GM23248 (cell line): ENCODE measurements at regions not wholly inside any gene's neighbourhood (a gene's known extent, or its start where the extent isn't known, plus 50 kb on each side); places are given as distances from the start of the nearest gene placed in this dataset.

Experiments used
- DNase-seq: peaks from one replicate; pipeline ENCODE4 v3.0.0-alpha.2; 2015
- H2AFZ ChIP-seq: fragments of 200-600 bp; sonication (generic); 2 replicates; pipeline ENCODE4 v1.6.1; 2016; ENCODE audit warnings: antibody characterized with exemption
- H3F3A ChIP-seq: fragments of 200-600 bp; sonication (generic); 2 replicates; pipeline ENCODE4 v1.6.1; 2016; ENCODE audit warnings: mild to moderate bottlenecking, antibody characterized with exemption, mixed run types; ENCODE audit not compliant: insufficient read depth
- H3K27ac ChIP-seq: fragments of 200-600 bp; sonication (generic); 2 replicates; pipeline ENCODE4 v1.5.1; 2016; ENCODE audit warnings: mild to moderate bottlenecking
- H3K27me3 ChIP-seq: fragments of 200-600 bp; sonication (generic); replicated peaks from 2 replicates; pipeline ENCODE4 v1.6.1; 2016; ENCODE audit warnings: mild to moderate bottlenecking; ENCODE audit not compliant: insufficient read depth
- H3K36me3 ChIP-seq: fragments of 200-600 bp; sonication (generic); 2 replicates; pipeline ENCODE4 v1.6.1; 2016; ENCODE audit warnings: low read depth, mild to moderate bottlenecking
- H3K4me1 ChIP-seq: fragments of 200-600 bp; sonication (generic); 2 replicates; pipeline ENCODE4 v1.6.1; 2016; ENCODE audit warnings: mild to moderate bottlenecking; ENCODE audit not compliant: insufficient read depth
- H3K4me2 ChIP-seq: fragments of 200-600 bp; sonication (generic); one replicate; pipeline ENCODE4 v1.6.1; 2016; ENCODE audit warnings: mild to moderate bottlenecking; ENCODE audit not compliant: unreplicated experiment
- H3K4me3 ChIP-seq: fragments of 200-600 bp; sonication (generic); 2 replicates; pipeline ENCODE4 v1.5.1; 2016; ENCODE audit warnings: mild to moderate bottlenecking
- H3K79me2 ChIP-seq: fragments of 200-600 bp; sonication (generic); 2 replicates; pipeline ENCODE4 v1.6.1; 2016; ENCODE audit warnings: mild to moderate bottlenecking; ENCODE audit not compliant: insufficient read depth
- H3K9ac ChIP-seq: fragments of 200-600 bp; sonication (generic); 2 replicates; pipeline ENCODE4 v1.6.1; 2016; ENCODE audit warnings: mild to moderate bottlenecking
- H3K9me2 ChIP-seq: fragments of 200-600 bp; sonication (generic); 2 replicates; pipeline ENCODE4 v1.6.1; 2016; ENCODE audit warnings: mixed run types, mild to moderate bottlenecking, moderate library complexity; ENCODE audit not compliant: insufficient read depth
- H3K9me3 ChIP-seq: fragments of 200-600 bp; sonication (generic); one replicate; pipeline ENCODE4 v1.6.1; 2017; ENCODE audit warnings: low read depth
- H4K20me1 ChIP-seq: fragments of 200-600 bp; sonication (generic); 2 replicates; pipeline ENCODE4 v1.6.0; 2016; ENCODE audit not compliant: insufficient read depth
- EZH2 ChIP-seq: fragments of 200-600 bp; sonication (generic); IDR thresholded peaks from 2 replicates; pipeline ENCODE4 v1.6.1; 2018; ENCODE audit warnings: antibody characterized with exemption, mild to moderate bottlenecking; ENCODE audit not compliant: insufficient read depth, poor library complexity, severe bottlenecking
- EZH2phosphoT487 ChIP-seq: fragments of 200-600 bp; sonication (generic); IDR thresholded peaks from 2 replicates; pipeline ENCODE4 v1.6.1; 2018; ENCODE audit warnings: antibody characterized with exemption, moderate library complexity, mild to moderate bottlenecking, low read depth; ENCODE audit not compliant: insufficient read depth
- WGBS, 2 experiments: methylation state at CpG; one replicate each; pipeline ENCODE4 v1.1.6; 2015 to 2017; ENCODE audit warnings: low lambda C conversion rate in 2 of 2, low coverage in 1 of 2; ENCODE audit errors: missing lambda C conversion rate in 2 of 2; 5-methylcytosine and 5-hydroxymethylcytosine counted together
- in situ Hi-C: fragments of 300-500 bp; cut with MboI; formaldehyde crosslinking; loops from 2 replicates; pipeline ENCODE4 v1.15.0; 2020

DNA sequence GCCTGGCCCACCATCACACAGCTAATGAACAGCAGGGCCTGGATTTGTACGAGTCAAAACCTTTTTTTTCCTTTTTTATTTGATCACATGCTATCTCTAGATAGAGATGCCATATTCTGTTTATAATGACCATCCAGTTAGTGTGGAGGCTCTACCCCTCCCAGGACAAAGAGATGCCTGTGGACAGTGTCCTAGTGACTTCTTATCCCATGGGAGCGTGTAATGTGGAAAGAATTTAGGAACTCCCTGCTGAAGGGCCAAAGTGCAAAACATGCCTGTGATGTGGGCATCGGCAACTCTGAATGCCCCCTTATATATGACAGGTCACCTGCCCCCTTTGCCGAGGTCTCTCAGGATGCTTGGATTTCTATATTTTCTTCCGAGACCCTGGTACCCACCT is 292.2 kb downstream of the RRAGC start:
- no peaks in the 10 kb centered on the region for H4K20me1 ChIP-seq
- H3K9me3 ChIP-seq = no peaks in the 10 kb centered on the region
- H3K36me3 ChIP-seq = no peaks in the 10 kb centered on the region
- no peak for DNase-seq
- in situ Hi-C loops = no loop called here
- H3F3A ChIP-seq = no peaks in the 10 kb centered on the region
- no peaks in the 10 kb centered on the region for H3K79me2 ChIP-seq
- no peak overlapping the region for H3K27ac ChIP-seq
- no peak overlapping the region for H2AFZ ChIP-seq
- TF ChIP-seq EZH2 (no peak), EZH2phosphoT487 (no peak)
- H3K27me3 ChIP-seq = peaks cover 4% of the 10 kb centered on the region
- WGBS, 2 experiments = 44 to 45% methylated on average over 5 of the region's 5 CpGs
- H3K9me2 ChIP-seq = no peaks in the 10 kb centered on the region
- no peaks in the 10 kb centered on the region for H3K4me1 ChIP-seq
- H3K9ac ChIP-seq = no peak overlapping the region
- no peak overlapping the region for H3K4me3 ChIP-seq
- no peak overlapping the region for H3K4me2 ChIP-seq

DNA sequence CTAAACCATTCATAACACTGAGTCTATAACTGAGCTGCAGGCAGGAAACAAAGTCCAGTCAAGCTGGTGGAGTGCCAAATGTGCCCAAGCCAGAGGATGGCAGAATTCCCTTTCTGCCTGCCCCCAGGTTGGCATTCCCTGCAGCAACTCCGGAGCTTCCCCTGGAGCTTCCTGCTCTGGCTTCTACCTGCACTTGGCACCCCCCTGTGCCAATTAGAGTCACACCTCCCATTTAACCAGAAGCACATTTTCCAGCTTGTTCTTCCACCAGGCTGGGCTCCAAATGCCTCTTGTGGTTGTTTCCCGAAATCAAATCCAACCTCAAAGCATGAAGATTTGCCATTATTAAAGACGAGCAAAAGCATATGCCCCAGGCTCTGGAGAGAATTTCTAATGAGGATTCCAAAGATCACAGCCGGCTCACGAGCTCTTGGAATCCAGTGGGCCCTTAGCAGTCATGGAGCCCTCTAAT is 294.5 kb downstream of the RRAGC start:
- H3K9ac ChIP-seq = no peak overlapping the region
- H3K9me2 ChIP-seq = no peaks in the 10 kb centered on the region
- H3K27me3 ChIP-seq = peaks cover 24% of the 10 kb centered on the region
- TF ChIP-seq EZH2 = no peak
- no peak for TF ChIP-seq EZH2phosphoT487
- DNase-seq = no peak
- WGBS, 2 experiments = 2 to 5% methylated on average over 5 of the region's 5 CpGs
- in situ Hi-C loops = no loop called here
- H4K20me1 ChIP-seq = no peaks in the 10 kb centered on the region
- H2AFZ ChIP-seq = no peak overlapping the region
- H3K4me2 ChIP-seq = no peak overlapping the region
- H3K27ac ChIP-seq = no peak overlapping the region
- no peaks in the 10 kb centered on the region for H3K79me2 ChIP-seq
- no peaks in the 10 kb centered on the region for H3K4me1 ChIP-seq
- no peak overlapping the region for H3K4me3 ChIP-seq
- H3K36me3 ChIP-seq = no peaks in the 10 kb centered on the region
- H3F3A ChIP-seq = no peaks in the 10 kb centered on the region
- H3K9me3 ChIP-seq = no peaks in the 10 kb centered on the region

DNA sequence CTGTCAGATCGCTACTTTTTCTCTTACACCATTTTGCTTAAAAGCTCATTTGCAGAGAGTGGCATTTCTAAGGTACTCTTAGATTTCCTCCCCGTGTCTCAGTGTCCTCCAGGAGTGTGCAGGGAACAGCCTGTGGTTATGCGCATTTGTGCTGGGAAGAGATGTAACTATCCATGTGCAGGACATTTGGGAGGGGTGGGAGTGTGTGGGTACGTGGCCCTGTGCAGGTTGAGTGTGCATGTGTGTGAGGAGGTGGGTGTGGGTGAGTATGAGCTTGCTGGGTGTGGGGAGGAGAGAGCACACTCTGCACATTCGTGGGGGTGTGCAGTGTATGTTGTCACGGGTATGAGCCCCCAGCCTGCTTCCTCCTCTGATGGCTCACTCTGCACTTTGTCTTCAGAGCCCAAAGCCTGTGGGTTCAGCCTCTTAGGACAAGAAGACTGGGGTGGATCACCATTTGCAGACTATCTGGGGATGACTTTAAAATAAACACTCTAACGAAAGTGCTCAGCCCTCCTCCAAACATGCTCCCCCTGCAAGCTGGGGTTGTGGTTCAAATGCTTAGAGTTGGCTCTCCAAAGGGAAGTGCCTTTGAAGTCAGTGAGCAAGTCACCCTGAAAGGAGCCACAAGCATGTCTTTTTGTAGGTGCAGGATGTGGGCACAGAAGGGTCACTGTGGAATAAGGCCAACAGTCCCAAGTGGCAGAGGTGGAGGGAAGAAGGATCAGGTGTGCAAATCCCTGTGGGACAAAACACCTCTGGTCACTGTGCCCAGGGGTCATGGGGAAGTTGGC is 295.4 kb downstream of the RRAGC start:
- Histone ChIP-seq H3K4me1 (no peaks in the 10 kb centered on the region), H3K27ac (no peak overlapping the region), H3F3A (no peaks in the 10 kb centered on the region), H3K79me2 (no peaks in the 10 kb centered on the region), H2AFZ (no peak overlapping the region), H3K27me3 (peaks cover 29% of the 10 kb centered on the region), H4K20me1 (no peaks in the 10 kb centered on the region), H3K9me2 (no peaks in the 10 kb centered on the region), H3K4me3 (no peak overlapping the region), H3K9ac (no peak overlapping the region), H3K4me2 (no peak overlapping the region), H3K36me3 (no peaks in the 10 kb centered on the region), H3K9me3 (no peaks in the 10 kb centered on the region)
- TF ChIP-seq EZH2phosphoT487 (no peak), EZH2 (no peak)
- in situ Hi-C loops = no loop called here
- WGBS, 2 experiments = 23% methylated on average over 7 of the region's 7 CpGs
- no peak for DNase-seq

DNA sequence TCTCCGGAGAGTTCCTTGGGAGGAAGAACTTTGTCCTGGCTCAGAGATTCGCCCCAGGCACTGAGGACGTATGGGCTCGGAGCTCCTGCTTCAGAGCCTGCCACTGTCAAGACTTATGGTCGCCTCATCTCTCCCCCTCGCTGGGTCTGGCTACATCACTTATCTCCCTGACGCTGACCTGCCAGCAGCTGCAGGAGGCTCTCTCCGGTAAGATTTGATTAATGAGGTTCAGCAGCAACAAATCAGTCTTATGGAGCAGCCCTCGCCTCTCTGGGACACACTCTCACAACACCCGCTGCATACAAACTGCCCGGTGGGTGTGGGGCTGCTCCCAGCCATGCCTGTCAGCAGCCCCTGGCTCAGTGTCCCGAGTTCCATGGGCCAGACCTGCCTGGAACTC is 297.8 kb downstream of the RRAGC start:
- H3K27me3 ChIP-seq = peaks cover 31% of the 10 kb centered on the region
- no peaks in the 10 kb centered on the region for H3K79me2 ChIP-seq
- in situ Hi-C loops = no loop called here
- H3K9me2 ChIP-seq = no peaks in the 10 kb centered on the region
- H3K4me1 ChIP-seq = no peaks in the 10 kb centered on the region
- no peak overlapping the region for H3K9ac ChIP-seq
- no peak overlapping the region for H3K4me3 ChIP-seq
- no peak overlapping the region for H2AFZ ChIP-seq
- H3K4me2 ChIP-seq = no peak overlapping the region
- H3K27ac ChIP-seq = no peak overlapping the region
- no peaks in the 10 kb centered on the region for H3F3A ChIP-seq
- no peaks in the 10 kb centered on the region for H3K9me3 ChIP-seq
- no peak for TF ChIP-seq EZH2phosphoT487
- no peak for TF ChIP-seq EZH2
- no peak for DNase-seq
- no peaks in the 10 kb centered on the region for H3K36me3 ChIP-seq
- 1 to 3% methylated on average over 12 of the region's 12 CpGs for WGBS, 2 experiments
- H4K20me1 ChIP-seq = no peaks in the 10 kb centered on the region
